ENCODE measurements at regions not wholly inside any gene's neighbourhood (a gene's known extent, or its start where the extent isn't known, plus 50 kb on each side); places are given as distances from the start of the nearest gene placed in this dataset.

- Histone ChIP-seq H3K27ac (ENCODE audit: low read depth, low read length) (no peak overlapping the region), H3K36me3 (ENCODE audit: control insufficient read depth, insufficient read depth, low read length) (no peaks in the 10 kb centered on the region), H3K4me1 (ENCODE audit: control insufficient read depth, low read depth, low read length) (no peaks in the 10 kb centered on the region), H3K4me3 (ENCODE audit: low read length) (no peak overlapping the region), H3K56ac (ENCODE audit: low read length) (no peak overlapping the region), H3K4me2 (ENCODE audit: low read length) (no peak overlapping the region), H2AK5ac (ENCODE audit: low read length) (no peak overlapping the region), H4K8ac (ENCODE audit: low read depth, low read length) (no peak overlapping the region), H3K27me3 (ENCODE audit: insufficient read depth, low read length, poor library complexity) (peaks cover 1% of the 10 kb centered on the region), H3K9ac (ENCODE audit: low read length) (no peak overlapping the region), H2BK15ac (replicated peaks; ENCODE audit: low read depth) (no peak overlapping the region), H3K18ac (ENCODE audit: low read length) (no peak overlapping the region), H3K79me1 (ENCODE audit: low read length) (no peaks in the 10 kb centered on the region), H3K23ac (ENCODE audit: low read length) (no peak overlapping the region), H4K5ac (ENCODE audit: low read length) (no peak overlapping the region), H3K79me2 (ENCODE audit: control insufficient read depth, insufficient read depth, low read length) (no peaks in the 10 kb centered on the region), H3K4ac (ENCODE audit: low read depth, low read length) (no peak overlapping the region), H2BK120ac (ENCODE audit: low read depth, low read length) (no peak overlapping the region), H2BK5ac (ENCODE audit: low read length) (no peak overlapping the region)
- no peak for DNase-seq
- WGBS (ENCODE audit: extremely low coverage, insufficient coverage, low lambda C conversion rate): no CpG with 5 or more reads among the region's 18 CpGs
Measured at GRCh38 chr7:69217516-69218350, 380.5 kb upstream of the AUTS2 start.

GRCh38 chr7:69218576-69218975 lies 379.7 kb upstream of the AUTS2 start:
- Histone ChIP-seq H3K27ac (ENCODE audit: low read depth, low read length) (no peak overlapping the region), H3K23ac (ENCODE audit: low read length) (no peak overlapping the region)

GRCh38 chr7:69219381-69219780 lies 378.9 kb upstream of the AUTS2 start:
- Histone ChIP-seq H4K8ac (ENCODE audit: low read depth, low read length) (no peak overlapping the region), H3K9ac (ENCODE audit: low read length) (no peak overlapping the region), H3K36me3 (ENCODE audit: control insufficient read depth, insufficient read depth, low read length) (no peaks in the 10 kb centered on the region), H3K23ac (ENCODE audit: low read length) (no peak overlapping the region), H2AK5ac (ENCODE audit: low read length) (no peak overlapping the region), H3K4ac (ENCODE audit: low read depth, low read length) (no peak overlapping the region), H3K79me1 (ENCODE audit: low read length) (no peaks in the 10 kb centered on the region), H3K27ac (ENCODE audit: low read depth, low read length) (no peak overlapping the region), H3K79me2 (ENCODE audit: control insufficient read depth, insufficient read depth, low read length) (no peaks in the 10 kb centered on the region), H3K4me3 (ENCODE audit: low read length) (no peak overlapping the region), H3K18ac (ENCODE audit: low read length) (no peak overlapping the region), H3K4me1 (ENCODE audit: control insufficient read depth, low read depth, low read length) (no peaks in the 10 kb centered on the region), H2BK120ac (ENCODE audit: low read depth, low read length) (no peak overlapping the region), H3K56ac (ENCODE audit: low read length) (no peak overlapping the region), H2BK5ac (ENCODE audit: low read length) (no peak overlapping the region), H2BK15ac (replicated peaks; ENCODE audit: low read depth) (no peak overlapping the region), H3K4me2 (ENCODE audit: low read length) (no peak overlapping the region), H3K27me3 (ENCODE audit: insufficient read depth, low read length, poor library complexity) (peaks cover 1% of the 10 kb centered on the region), H4K5ac (ENCODE audit: low read length) (no peak overlapping the region)
- no CpG with 5 or more reads among the region's 2 CpGs for WGBS (ENCODE audit: extremely low coverage, insufficient coverage, low lambda C conversion rate)
- no peak for DNase-seq

More at GRCh38 chr7:69218576-69218975, 379.7 kb upstream of the AUTS2 start:
- Histone ChIP-seq H3K79me2 (ENCODE audit: control insufficient read depth, insufficient read depth, low read length) (no peaks in the 10 kb centered on the region), H3K56ac (ENCODE audit: low read length) (no peak overlapping the region), H3K4me3 (ENCODE audit: low read length) (no peak overlapping the region), H2BK15ac (replicated peaks; ENCODE audit: low read depth) (no peak overlapping the region), H3K27me3 (ENCODE audit: insufficient read depth, low read length, poor library complexity) (peaks cover 1% of the 10 kb centered on the region), H4K5ac (ENCODE audit: low read length) (no peak overlapping the region), H2AK5ac (ENCODE audit: low read length) (no peak overlapping the region), H2BK120ac (ENCODE audit: low read depth, low read length) (no peak overlapping the region), H3K9ac (ENCODE audit: low read length) (no peak overlapping the region), H4K8ac (ENCODE audit: low read depth, low read length) (no peak overlapping the region), H3K4me2 (ENCODE audit: low read length) (no peak overlapping the region), H3K79me1 (ENCODE audit: low read length) (no peaks in the 10 kb centered on the region), H3K36me3 (ENCODE audit: control insufficient read depth, insufficient read depth, low read length) (no peaks in the 10 kb centered on the region), H3K4me1 (ENCODE audit: control insufficient read depth, low read depth, low read length) (no peaks in the 10 kb centered on the region), H2BK5ac (ENCODE audit: low read length) (no peak overlapping the region), H3K4ac (ENCODE audit: low read depth, low read length) (no peak overlapping the region), H3K18ac (ENCODE audit: low read length) (no peak overlapping the region)
- no CpG with 5 or more reads among the region's 4 CpGs for WGBS (ENCODE audit: extremely low coverage, insufficient coverage, low lambda C conversion rate)
- no peak for DNase-seq

- Histone ChIP-seq H3K4me2 (ENCODE audit: low read length) (no peak overlapping the region), H2BK5ac (ENCODE audit: low read length) (no peak overlapping the region), H2BK15ac (replicated peaks; ENCODE audit: low read depth) (no peak overlapping the region), H3K79me1 (ENCODE audit: low read length) (no peaks in the 10 kb centered on the region), H2AK5ac (ENCODE audit: low read length) (no peak overlapping the region), H3K79me2 (ENCODE audit: control insufficient read depth, insufficient read depth, low read length) (no peaks in the 10 kb centered on the region), H3K9ac (ENCODE audit: low read length) (no peak overlapping the region), H3K4me1 (ENCODE audit: control insufficient read depth, low read depth, low read length) (no peaks in the 10 kb centered on the region), H3K4me3 (ENCODE audit: low read length) (no peak overlapping the region), H3K4ac (ENCODE audit: low read depth, low read length) (no peak overlapping the region), H3K27me3 (ENCODE audit: insufficient read depth, low read length, poor library complexity) (peaks cover 11% of the 10 kb centered on the region), H3K36me3 (ENCODE audit: control insufficient read depth, insufficient read depth, low read length) (no peaks in the 10 kb centered on the region), H4K5ac (ENCODE audit: low read length) (no peak overlapping the region), H3K27ac (ENCODE audit: low read depth, low read length) (no peak overlapping the region), H2BK120ac (ENCODE audit: low read depth, low read length) (no peak overlapping the region), H3K18ac (ENCODE audit: low read length) (no peak overlapping the region), H4K8ac (ENCODE audit: low read depth, low read length) (no peak overlapping the region), H3K23ac (ENCODE audit: low read length) (no peak overlapping the region), H3K56ac (ENCODE audit: low read length) (no peak overlapping the region)
- no peak for DNase-seq
- WGBS (ENCODE audit: extremely low coverage, insufficient coverage, low lambda C conversion rate): no CpG with 5 or more reads among the region's 6 CpGs
Measured at GRCh38 chr7:69225259-69225943, 372.9 kb upstream of the AUTS2 start.

GRCh38 chr7:69228212-69228811 lies 370.0 kb upstream of the AUTS2 start:
- no peaks in the 10 kb centered on the region for H3K79me1 ChIP-seq (ENCODE audit: low read length)
- no CpG with 5 or more reads among the region's 5 CpGs for WGBS (ENCODE audit: extremely low coverage, insufficient coverage, low lambda C conversion rate)
- peaks cover 18% of the 10 kb centered on the region for H3K27me3 ChIP-seq (ENCODE audit: insufficient read depth, low read length, poor library complexity)
- no peaks in the 10 kb centered on the region for H3K4me1 ChIP-seq (ENCODE audit: control insufficient read depth, low read depth, low read length)
- no peak overlapping the region for H2BK120ac ChIP-seq (ENCODE audit: low read depth, low read length)
- H3K9ac ChIP-seq (ENCODE audit: low read length): no peak overlapping the region
- H2AK5ac ChIP-seq (ENCODE audit: low read length): no peak overlapping the region
- DNase-seq: no peak
- no peak overlapping the region for H3K56ac ChIP-seq (ENCODE audit: low read length)
- no peak overlapping the region for H4K5ac ChIP-seq (ENCODE audit: low read length)
- no peaks in the 10 kb centered on the region for H3K79me2 ChIP-seq (ENCODE audit: control insufficient read depth, insufficient read depth, low read length)
- H2BK15ac ChIP-seq (replicated peaks; ENCODE audit: low read depth): no peak overlapping the region
- H3K18ac ChIP-seq (ENCODE audit: low read length): no peak overlapping the region
- no peak overlapping the region for H2BK5ac ChIP-seq (ENCODE audit: low read length)
- no peak overlapping the region for H3K4me3 ChIP-seq (ENCODE audit: low read length)
- no peak overlapping the region for H3K4ac ChIP-seq (ENCODE audit: low read depth, low read length)
- no peak overlapping the region for H3K4me2 ChIP-seq (ENCODE audit: low read length)
- no peak overlapping the region for H3K23ac ChIP-seq (ENCODE audit: low read length)
- H3K27ac ChIP-seq (ENCODE audit: low read depth, low read length): no peak overlapping the region
- no peaks in the 10 kb centered on the region for H3K36me3 ChIP-seq (ENCODE audit: control insufficient read depth, insufficient read depth, low read length)
- no peak overlapping the region for H4K8ac ChIP-seq (ENCODE audit: low read depth, low read length)
